HCT116 (cell line): ENCODE measurements at regions not wholly inside any gene's neighbourhood (a gene's known extent, or its start where the extent isn't known, plus 50 kb on each side); places are given as distances from the start of the nearest gene placed in this dataset.

ENCODE experiments used
- CTCF ChIP-seq, 3 experiments: fragments of 200-600 bp in 1 of 3; sonication (generic) in 1 of 3; IDR thresholded peaks in 2 of 3; conservative IDR thresholded peaks in 1 of 3; 2 replicates each; pipeline ENCODE4 v1.5.1; 2012 to 2017; ENCODE audit warnings: low read depth in 2 of 3, low read length in 2 of 3, antibody characterized with exemption in 1 of 3, borderline replicate concordance in 1 of 3, control low read depth in 1 of 3, mild to moderate bottlenecking in 1 of 3, mixed read lengths in 1 of 3, mixed run types in 1 of 3, moderate library complexity in 1 of 3; ENCODE audit not compliant: insufficient read depth in 1 of 3
- EGR1 ChIP-seq: IDR thresholded peaks from 2 replicates; pipeline ENCODE4 v1.6.1; 2012; ENCODE audit warnings: low read depth
- EZH2phosphoT487 ChIP-seq: fragments of 200-600 bp; IDR thresholded peaks from 2 replicates; pipeline ENCODE4 v1.6.1; 2018; ENCODE audit warnings: antibody characterized with exemption, borderline replicate concordance
- POLR2A ChIP-seq: IDR thresholded peaks from 2 replicates; pipeline ENCODE4 v1.7.0; 2011; ENCODE audit warnings: borderline replicate concordance; ENCODE audit not compliant: insufficient read depth, insufficient read length; ENCODE audit errors: extremely low read depth
- POLR2AphosphoS5 ChIP-seq: IDR thresholded peaks from 2 replicates; pipeline ENCODE4 v1.6.1; 2011; ENCODE audit warnings: mild to moderate bottlenecking, low read depth, low read length, moderate library complexity
- REST ChIP-seq: IDR thresholded peaks from 2 replicates; pipeline ENCODE4 v1.6.1; 2012; ENCODE audit warnings: low read depth
- SIN3A ChIP-seq: IDR thresholded peaks from 2 replicates; pipeline ENCODE4 v1.6.1; 2012; ENCODE audit warnings: low read depth
- SP1 ChIP-seq: IDR thresholded peaks from 2 replicates; pipeline ENCODE4 v1.6.1; 2012; ENCODE audit warnings: low read depth
- SRF ChIP-seq: IDR thresholded peaks from 2 replicates; pipeline ENCODE4 v1.6.1; 2012; ENCODE audit warnings: low read depth

- no peak for TF ChIP-seq SIN3A
- no peak for TF ChIP-seq EZH2phosphoT487
- TF ChIP-seq CTCF (IDR thresholded peaks at IDR 0.05 in 2 of 3, conservative IDR thresholded peaks at IDR 0.05 in 1 of 3; ENCODE audit: borderline replicate concordance in 1 of 3, insufficient read depth in 1 of 3, low read depth in 2 of 3, low read length in 2 of 3) = no peak
- TF ChIP-seq SP1 = no peak
- TF ChIP-seq POLR2AphosphoS5 = no peak
- no peak for TF ChIP-seq REST
- TF ChIP-seq POLR2A = no peak
- no peak for TF ChIP-seq SRF
- TF ChIP-seq EGR1 = no peak
These were observed 640.2 kb downstream of the STK39 start for GRCh38 chr2:167607211-167607610.
